Neuronal stem cell (in vitro differentiated cells): ENCODE measurements at regions not wholly inside any gene's neighbourhood (a gene's known extent, or its start where the extent isn't known, plus 50 kb on each side); places are given as distances from the start of the nearest gene placed in this dataset.

Source experiments
- DNase-seq: peaks from one replicate; pipeline ENCODE4 v3.0.0-alpha.2; 2013; ENCODE audit warnings: low spot score
- H2AFZ ChIP-seq: one replicate; pipeline ENCODE4 v1.6.1; 2013; ENCODE audit warnings: mild to moderate bottlenecking, low read length, inconsistent platforms
- H2AK5ac ChIP-seq: 2 replicates; pipeline ENCODE4 v1.6.1; 2013; ENCODE audit warnings: low read depth, mild to moderate bottlenecking, inconsistent platforms, low read length, moderate library complexity, mixed read lengths
- H2BK120ac ChIP-seq: 2 replicates; pipeline ENCODE4 v1.6.1; 2013; ENCODE audit warnings: low read depth, mild to moderate bottlenecking, inconsistent platforms, low read length, moderate library complexity, mixed read lengths
- H2BK12ac ChIP-seq: one replicate; pipeline ENCODE4 v1.6.1; 2013; ENCODE audit warnings: low read length, inconsistent platforms
- H2BK15ac ChIP-seq: 2 replicates; pipeline ENCODE4 v1.6.1; 2013; ENCODE audit warnings: mild to moderate bottlenecking, low read length, inconsistent platforms, mixed read lengths
- H2BK5ac ChIP-seq: one replicate; pipeline ENCODE4 v1.6.1; 2013; ENCODE audit warnings: inconsistent platforms, mild to moderate bottlenecking, low read length, moderate library complexity
- H3K14ac ChIP-seq: one replicate; pipeline ENCODE4 v1.6.1; 2013; ENCODE audit warnings: low read length, inconsistent platforms
- H3K18ac ChIP-seq: 2 replicates; pipeline ENCODE4 v1.6.1; 2013; ENCODE audit warnings: low read length, inconsistent platforms
- H3K23ac ChIP-seq: 2 replicates; pipeline ENCODE4 v1.6.1; 2013; ENCODE audit warnings: low read depth, mild to moderate bottlenecking, mixed read lengths, low read length, inconsistent platforms; ENCODE audit not compliant: poor library complexity
- H3K27ac ChIP-seq: replicated peaks from 3 replicates; pipeline ENCODE4 v1.5.1; 2013; ENCODE audit warnings: low read length, inconsistent platforms
- H3K27me3 ChIP-seq, 3 experiments: 2 replicates each; pipeline ENCODE4 v1.6.1; 2013; ENCODE audit warnings: low read length in 3 of 3, mild to moderate bottlenecking in 2 of 3, inconsistent platforms in 1 of 3, low read depth in 1 of 3, mixed read lengths in 1 of 3, moderate library complexity in 1 of 3; ENCODE audit not compliant: control insufficient read depth in 3 of 3, insufficient read depth in 3 of 3
- H3K36me3 ChIP-seq, 2 donors: replicated peaks in 1 of 2; 2 replicates each; pipeline ENCODE4 v1.6.1; 2013; ENCODE audit warnings: low read length in 2 of 2; ENCODE audit not compliant: control insufficient read depth in 2 of 2, insufficient read depth in 2 of 2
- H3K4ac ChIP-seq: 2 replicates; pipeline ENCODE4 v1.6.1; 2013; ENCODE audit warnings: inconsistent platforms, mild to moderate bottlenecking, low read length, moderate library complexity
- H3K4me1 ChIP-seq, 2 donors: 1 replicate in 1 of 2; 2 replicates in 1 of 2; pipeline ENCODE4 v1.6.1; 2013; ENCODE audit warnings: low read length in 2 of 2, low read depth in 1 of 2; ENCODE audit not compliant: control insufficient read depth in 2 of 2, insufficient read depth in 1 of 2
- H3K4me2 ChIP-seq: one replicate; pipeline ENCODE4 v1.6.1; 2013; ENCODE audit warnings: mild to moderate bottlenecking, low read length, inconsistent platforms; ENCODE audit not compliant: insufficient read depth, poor library complexity, severe bottlenecking
- H3K4me3 ChIP-seq, 2 donors: 2 replicates each; pipeline ENCODE4 v1.5.1; 2013; ENCODE audit warnings: low read length in 2 of 2, mild to moderate bottlenecking in 2 of 2, inconsistent platforms in 1 of 2, moderate library complexity in 1 of 2
- H3K79me1 ChIP-seq: one replicate; pipeline ENCODE4 v1.6.1; 2013; ENCODE audit warnings: low read depth, mild to moderate bottlenecking, inconsistent platforms, low read length, moderate library complexity
- H3K9ac ChIP-seq: one replicate; pipeline ENCODE4 v1.6.1; 2013; ENCODE audit warnings: mild to moderate bottlenecking, low read depth, low read length, inconsistent platforms; ENCODE audit not compliant: poor library complexity
- H3K9me3 ChIP-seq, 2 donors: replicated peaks in 1 of 2; 2 replicates each; pipeline versions ENCODE3 to v1.6.1; 2013; ENCODE audit warnings: low read length in 2 of 2, mild to moderate bottlenecking in 2 of 2, inconsistent platforms in 1 of 2, low read depth in 1 of 2, mixed read lengths in 1 of 2, moderate library complexity in 1 of 2; ENCODE audit not compliant: control insufficient read depth in 2 of 2, insufficient read depth in 1 of 2
- H4K8ac ChIP-seq: one replicate; pipeline ENCODE4 v1.6.1; 2013; ENCODE audit warnings: low read depth, mild to moderate bottlenecking, inconsistent platforms, low read length, moderate library complexity
- H4K91ac ChIP-seq: one replicate; pipeline ENCODE4 v1.6.1; 2013; ENCODE audit warnings: low read length, low read depth, mild to moderate bottlenecking, inconsistent platforms; ENCODE audit not compliant: poor library complexity
- WGBS, 2 donors: extraction: QIAGEN DNeasy Blood & Tissue Kit; methylation state at CpG; one replicate each; pipeline ENCODE4 v1.1.7; 2013; ENCODE audit warnings: missing lambda C conversion rate in 2 of 2, mixed read lengths in 1 of 2; ENCODE audit not compliant: insufficient read length in 2 of 2, insufficient replicate concordance in 1 of 2; ENCODE audit errors: extremely low coverage in 2 of 2; 5-methylcytosine and 5-hydroxymethylcytosine counted together

DNA sequence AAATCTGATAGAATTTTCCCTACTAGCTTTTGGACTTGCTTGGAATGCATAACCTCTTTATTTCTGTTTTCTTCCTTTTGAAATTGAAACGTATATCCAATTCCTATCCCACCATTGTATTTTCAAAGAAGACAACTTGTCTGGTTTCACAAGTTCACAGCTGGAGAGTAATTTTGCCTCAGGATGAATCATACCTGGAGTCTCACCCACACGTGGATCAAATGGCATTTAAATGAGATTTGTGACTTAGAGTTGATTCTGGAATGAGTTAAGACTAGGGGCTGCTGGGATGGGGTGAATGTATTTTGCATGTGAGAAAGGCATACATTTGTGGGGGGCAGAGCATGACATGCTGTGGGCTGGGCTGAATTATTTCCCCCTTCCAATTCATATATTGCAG lies 516.5 kb upstream of the MGAT4C start:
- Histone ChIP-seq H3K4me3 (no peak overlapping the region), H2BK120ac (no peak overlapping the region), H2BK5ac (no peak overlapping the region), H3K4ac (no peak overlapping the region), H3K79me1 (no peaks in the 10 kb centered on the region), H2AFZ (no peak overlapping the region), H3K18ac (no peak overlapping the region), H3K4me2 (no peak overlapping the region), H3K27ac (no peak overlapping the region), H3K36me3 (no peaks in the 10 kb centered on the region), H4K8ac (no peak overlapping the region), H3K9ac (no peak overlapping the region), H2BK12ac (no peak overlapping the region), H4K91ac (no peak overlapping the region), H3K27me3 (no peaks in the 10 kb centered on the region), H2AK5ac (no peak overlapping the region), H3K9me3 (no peaks in the 10 kb centered on the region), H3K14ac (no peak overlapping the region), H2BK15ac (no peak overlapping the region), H3K23ac (no peak overlapping the region), H3K4me1 (no peaks in the 10 kb centered on the region)
- no CpG with 5 or more reads among the region's 2 CpGs for WGBS, 2 donors
- DNase-seq: no peak

DNA sequence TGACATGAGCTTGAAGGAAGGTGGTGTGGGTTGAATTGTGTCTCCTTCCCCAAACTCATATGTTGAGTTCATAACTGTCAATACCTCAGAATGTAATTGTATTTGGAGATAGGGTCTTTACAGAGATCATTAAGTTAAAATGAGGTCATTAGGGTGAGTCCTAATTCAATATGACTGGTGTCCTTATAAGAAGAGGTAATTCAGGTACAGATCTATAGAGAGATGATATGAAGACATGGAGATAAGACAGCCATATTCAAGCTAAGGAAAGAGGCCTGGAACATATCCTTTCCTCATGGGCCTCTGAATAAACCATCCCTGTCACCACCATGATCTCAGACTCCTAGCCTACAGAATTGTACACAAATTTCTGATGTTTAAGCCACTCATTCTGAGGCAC lies 514.7 kb upstream of the MGAT4C start:
- no peak overlapping the region for H4K8ac ChIP-seq
- H3K36me3 ChIP-seq: no peaks in the 10 kb centered on the region
- H3K4me3 ChIP-seq: no peak overlapping the region
- DNase-seq: no peak
- H3K18ac ChIP-seq: no peak overlapping the region
- H4K91ac ChIP-seq: no peak overlapping the region
- no peaks in the 10 kb centered on the region for H3K27me3 ChIP-seq
- no peak overlapping the region for H3K4me2 ChIP-seq
- H2AFZ ChIP-seq: no peak overlapping the region
- H2BK15ac ChIP-seq: no peak overlapping the region
- no peak overlapping the region for H2BK120ac ChIP-seq
- no peak overlapping the region for H2BK5ac ChIP-seq
- H3K9ac ChIP-seq: no peak overlapping the region
- no peaks in the 10 kb centered on the region for H3K4me1 ChIP-seq
- no peaks in the 10 kb centered on the region for H3K9me3 ChIP-seq
- H3K79me1 ChIP-seq: no peaks in the 10 kb centered on the region
- H2AK5ac ChIP-seq: no peak overlapping the region
- no peak overlapping the region for H3K27ac ChIP-seq
- H3K4ac ChIP-seq: no peak overlapping the region
- no peak overlapping the region for H3K14ac ChIP-seq
- no peak overlapping the region for H3K23ac ChIP-seq
- no peak overlapping the region for H2BK12ac ChIP-seq

DNA sequence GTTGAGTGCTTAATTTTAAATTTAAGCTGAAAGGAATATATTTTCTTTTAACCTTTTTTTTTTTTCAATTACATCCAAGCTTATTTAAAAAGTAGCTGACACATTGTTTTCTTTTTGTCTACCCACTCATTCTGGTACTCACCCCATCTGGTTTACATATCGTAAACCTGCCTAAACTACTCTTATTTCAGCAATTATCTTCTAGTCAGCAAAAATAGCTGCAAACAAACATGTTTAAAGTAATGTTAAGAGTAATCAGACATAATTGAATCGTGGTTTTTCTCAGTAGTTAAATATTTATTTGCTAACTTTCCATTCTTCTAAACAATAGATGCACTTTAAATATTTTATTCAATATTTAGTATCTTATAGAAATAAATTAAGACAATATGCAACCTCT lies 492.7 kb upstream of the MGAT4C start:
- no peak for DNase-seq

DNA sequence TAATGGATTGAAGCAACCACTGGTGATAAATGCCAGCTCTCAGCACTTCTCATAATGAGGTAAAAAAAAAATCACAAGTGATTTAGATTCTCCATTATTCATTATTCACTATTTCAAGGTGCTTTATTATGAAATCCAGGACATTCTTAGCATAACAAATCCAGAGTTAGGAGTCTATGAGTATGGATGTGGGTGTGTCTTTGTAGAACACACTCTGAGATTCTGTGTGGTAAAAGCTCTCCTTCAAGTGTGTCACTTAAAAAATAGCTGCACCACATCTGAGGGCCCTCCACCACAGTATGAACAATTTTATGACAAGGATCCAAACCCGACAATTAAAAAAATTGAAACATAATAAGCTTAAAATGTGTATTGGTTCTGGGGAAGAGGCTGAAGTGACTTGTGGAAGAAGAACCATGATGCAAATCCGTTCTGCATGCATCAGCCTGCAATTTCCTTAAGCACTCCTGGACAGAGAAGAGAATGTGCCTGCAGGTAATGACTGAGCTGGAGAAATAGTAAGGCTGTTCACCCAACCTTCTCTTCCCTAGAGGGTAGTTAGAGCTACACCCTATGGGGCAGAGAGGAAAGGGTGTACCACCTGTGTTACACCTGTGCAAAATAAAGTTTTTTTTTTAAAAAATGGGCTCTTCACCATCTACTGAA lies 488.5 kb upstream of the MGAT4C start:
- no peaks in the 10 kb centered on the region for H3K36me3 ChIP-seq
- H2BK12ac ChIP-seq: no peak overlapping the region
- H3K4me2 ChIP-seq: no peak overlapping the region
- DNase-seq: no peak
- no peak overlapping the region for H3K4me3 ChIP-seq
- no CpG with 5 or more reads among the region's 2 CpGs for WGBS, 2 donors
- H2AFZ ChIP-seq: no peak overlapping the region
- H2BK5ac ChIP-seq: no peak overlapping the region
- no peaks in the 10 kb centered on the region for H3K79me1 ChIP-seq
- H3K27me3 ChIP-seq: no peaks in the 10 kb centered on the region
- H3K27ac ChIP-seq: no peak overlapping the region
- no peak overlapping the region for H2AK5ac ChIP-seq
- H2BK15ac ChIP-seq: no peak overlapping the region
- no peak overlapping the region for H3K18ac ChIP-seq
- no peak overlapping the region for H4K91ac ChIP-seq
- no peak overlapping the region for H2BK120ac ChIP-seq
- H3K4ac ChIP-seq: no peak overlapping the region
- H3K23ac ChIP-seq: no peak overlapping the region
- no peaks in the 10 kb centered on the region for H3K4me1 ChIP-seq
- H3K9me3 ChIP-seq: no peaks in the 10 kb centered on the region
- no peak overlapping the region for H3K9ac ChIP-seq
- H4K8ac ChIP-seq: no peak overlapping the region
- no peak overlapping the region for H3K14ac ChIP-seq

More for the DNA sequence above, 492.7 kb upstream of the MGAT4C start:
- no peak overlapping the region for H2BK15ac ChIP-seq
- H3K9ac ChIP-seq: no peak overlapping the region
- no peaks in the 10 kb centered on the region for H3K4me1 ChIP-seq
- H2BK120ac ChIP-seq: no peak overlapping the region
- H3K9me3 ChIP-seq: no peaks in the 10 kb centered on the region
- no peak overlapping the region for H3K4ac ChIP-seq
- no peak overlapping the region for H3K23ac ChIP-seq
- H3K18ac ChIP-seq: no peak overlapping the region
- no peak overlapping the region for H3K14ac ChIP-seq
- no peak overlapping the region for H3K27ac ChIP-seq
- H3K36me3 ChIP-seq: no peaks in the 10 kb centered on the region
- no peak overlapping the region for H4K8ac ChIP-seq
- no peaks in the 10 kb centered on the region for H3K27me3 ChIP-seq
- no peak overlapping the region for H2AFZ ChIP-seq
- H4K91ac ChIP-seq: no peak overlapping the region
- H3K4me3 ChIP-seq: no peak overlapping the region
- no peaks in the 10 kb centered on the region for H3K79me1 ChIP-seq
- H2BK5ac ChIP-seq: no peak overlapping the region
- H2AK5ac ChIP-seq: no peak overlapping the region
- no peak overlapping the region for H3K4me2 ChIP-seq
- WGBS, 2 donors: no CpG with 5 or more reads among the region's 2 CpGs
- no peak overlapping the region for H2BK12ac ChIP-seq
